Aorta (tissue), 5 donors: ENCODE measurements at regions not wholly inside any gene's neighbourhood (a gene's known extent, or its start where the extent isn't known, plus 50 kb on each side); places are given as distances from the start of the nearest gene placed in this dataset.

Source experiments
- ATAC-seq: fragments of 200-7000 bp; cut with Tn5 transposase; one replicate; pipeline ENCODE4 v1.9.1; 2022; ENCODE audit warnings: moderate library complexity; ENCODE audit not compliant: low FRiP score
- DNase-seq, 2 donors: peaks; one replicate each; pipeline ENCODE4 v3.0.0-alpha.2; 2020
- H3K27ac ChIP-seq, 2 donors: one replicate each; pipeline ENCODE4 v1.5.1; 2013; ENCODE audit warnings: low read length in 2 of 2, mild to moderate bottlenecking in 2 of 2, moderate library complexity in 2 of 2, control low read depth in 1 of 2, inconsistent platforms in 1 of 2, low read depth in 1 of 2
- H3K27me3 ChIP-seq, 2 donors: one replicate each; pipeline ENCODE4 v1.6.1; 2013; ENCODE audit warnings: control low read depth in 1 of 2, low read length in 1 of 2, mild to moderate bottlenecking in 1 of 2, moderate library complexity in 1 of 2; ENCODE audit not compliant: insufficient read depth in 2 of 2, control insufficient read depth in 1 of 2
- H3K36me3 ChIP-seq, 2 donors: one replicate each; pipeline ENCODE4 v1.6.1; 2013; ENCODE audit warnings: control low read depth in 1 of 2, low read length in 1 of 2, mild to moderate bottlenecking in 1 of 2; ENCODE audit not compliant: insufficient read depth in 2 of 2, control insufficient read depth in 1 of 2
- H3K4me1 ChIP-seq, 2 donors: one replicate each; pipeline ENCODE4 v1.6.1; 2013; ENCODE audit warnings: low read length in 2 of 2, control low read depth in 1 of 2, mild to moderate bottlenecking in 1 of 2, moderate library complexity in 1 of 2; ENCODE audit not compliant: insufficient read depth in 2 of 2, control insufficient read depth in 1 of 2
- H3K4me3 ChIP-seq, 2 donors: one replicate each; pipeline ENCODE4 v1.5.1; 2013; ENCODE audit warnings: low read length in 2 of 2, control low read depth in 1 of 2, mild to moderate bottlenecking in 1 of 2
- H3K9me3 ChIP-seq: one replicate; pipeline ENCODE4 v1.6.1; 2013; ENCODE audit warnings: mild to moderate bottlenecking, low read length; ENCODE audit not compliant: control insufficient read depth
- WGBS, 2 donors: extraction: QIAGEN DNeasy Blood & Tissue Kit; methylation state at CpG; one replicate each; pipeline ENCODE4 v1.1.7; 2013; 5-methylcytosine and 5-hydroxymethylcytosine counted together
- intact Hi-C, 2 donors: fragments of 100-400 bp; cut with DNase I; formaldehyde crosslinking; loops; one replicate each; pipeline versions ENCODE4 v1.14.2 to v1.15.0; 2022
- donor health status: healthy with polysubstance abuse.
- donor health status: Bipolar disorder and iron deficiency.
- donor health status: DM: no; HTN: no; CAD: no.
- donor health status: DM: no; HTN: no; CAD: no.
- donor health status: DM: yes; HTN: yes; CAD: no.

GRCh38 chr4:34709564-34709963, 1534.8 kb downstream of the ARAP2 start:
- intact Hi-C loops = no loop called here
- WGBS, 2 donors = 82 to 88% methylated on average over 1 of the region's 1 CpG
- Histone ChIP-seq H3K27ac (no peak overlapping the region), H3K36me3 (no peaks in the 10 kb centered on the region), H3K27me3 (no peaks in the 10 kb centered on the region), H3K9me3 (no peaks in the 10 kb centered on the region), H3K4me1 (no peaks in the 10 kb centered on the region), H3K4me3 (no peak overlapping the region)
- DNase-seq = no peak
- no peak for ATAC-seq

GRCh38 chr4:34718576-34719245, 1525.6 kb downstream of the ARAP2 start:
- intact Hi-C loops = no loop called here
- Histone ChIP-seq H3K4me1 (no peaks in the 10 kb centered on the region), H3K9me3 (no peaks in the 10 kb centered on the region), H3K27ac (no peak overlapping the region), H3K36me3 (no peaks in the 10 kb centered on the region), H3K27me3 (no peaks in the 10 kb centered on the region), H3K4me3 (no peak overlapping the region)
- no peak for ATAC-seq
- DNase-seq = no peak
- WGBS, 2 donors = 94 to 95% methylated on average over 5 of the region's 5 CpGs

GRCh38 chr4:34720571-34720970, 1523.7 kb downstream of the ARAP2 start:
- H3K4me3 ChIP-seq = no peak overlapping the region
- H3K27ac ChIP-seq = no peak overlapping the region
- DNase-seq (no peak), ATAC-seq (no peak)
- intact Hi-C loops = no loop called here
- no peaks in the 10 kb centered on the region for H3K4me1 ChIP-seq
- no peaks in the 10 kb centered on the region for H3K9me3 ChIP-seq
- no peaks in the 10 kb centered on the region for H3K36me3 ChIP-seq
- no peaks in the 10 kb centered on the region for H3K27me3 ChIP-seq
- WGBS, 2 donors = 3 to 12% methylated on average over 1 of the region's 1 CpG

- H3K27me3 ChIP-seq = no peaks in the 10 kb centered on the region
- DNase-seq (no peak), ATAC-seq (no peak)
- no peaks in the 10 kb centered on the region for H3K9me3 ChIP-seq
- no peaks in the 10 kb centered on the region for H3K4me1 ChIP-seq
- no peaks in the 10 kb centered on the region for H3K36me3 ChIP-seq
- intact Hi-C loops = no loop called here
- H3K4me3 ChIP-seq = no peak overlapping the region
- WGBS, 2 donors = 90 to 95% methylated on average over 1 of the region's 1 CpG
- no peak overlapping the region for H3K27ac ChIP-seq
Measured at GRCh38 chr4:34721835-34722234, 1522.5 kb downstream of the ARAP2 start.

DNA sequence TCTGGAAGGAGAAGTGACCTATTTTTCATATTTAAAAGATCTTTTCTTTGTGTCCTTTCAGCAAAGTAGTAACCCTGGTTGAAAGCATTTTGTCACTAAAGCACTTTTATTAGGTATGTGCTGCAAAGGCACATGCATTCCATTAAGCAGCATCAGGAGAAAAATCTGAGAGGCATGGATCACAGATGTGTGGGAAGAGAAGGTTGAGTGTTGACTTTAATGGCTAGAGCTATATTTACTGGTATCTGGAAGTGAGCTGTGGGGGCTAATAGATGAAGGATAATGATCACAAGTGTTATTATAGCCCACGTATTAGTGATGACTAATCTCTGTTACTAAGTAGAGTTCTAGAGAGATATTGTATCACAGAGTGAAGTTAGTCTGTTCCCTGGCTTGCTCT, 1520.7 kb downstream of the ARAP2 start:
- ATAC-seq = no peak
- no peaks in the 10 kb centered on the region for H3K27me3 ChIP-seq
- no peaks in the 10 kb centered on the region for H3K4me1 ChIP-seq
- DNase-seq = no peak
- intact Hi-C loops = no loop called here
- H3K9me3 ChIP-seq = no peaks in the 10 kb centered on the region
- H3K4me3 ChIP-seq = no peak overlapping the region
- 5 to 17% methylated on average over 1 of the region's 1 CpG for WGBS, 2 donors
- H3K36me3 ChIP-seq = no peaks in the 10 kb centered on the region
- no peak overlapping the region for H3K27ac ChIP-seq

- Histone ChIP-seq H3K27me3 (no peaks in the 10 kb centered on the region), H3K36me3 (no peaks in the 10 kb centered on the region), H3K9me3 (peaks cover 2% of the 10 kb centered on the region), H3K4me3 (no peak overlapping the region), H3K27ac (no peak overlapping the region), H3K4me1 (no peaks in the 10 kb centered on the region)
- WGBS, 2 donors = 16 to 33% methylated on average over 1 of the region's 1 CpG
- intact Hi-C loops = no loop called here
- no peak for DNase-seq
- no peak for ATAC-seq
Measured at GRCh38 chr4:34724491-34724890, 1519.8 kb downstream of the ARAP2 start.

DNA sequence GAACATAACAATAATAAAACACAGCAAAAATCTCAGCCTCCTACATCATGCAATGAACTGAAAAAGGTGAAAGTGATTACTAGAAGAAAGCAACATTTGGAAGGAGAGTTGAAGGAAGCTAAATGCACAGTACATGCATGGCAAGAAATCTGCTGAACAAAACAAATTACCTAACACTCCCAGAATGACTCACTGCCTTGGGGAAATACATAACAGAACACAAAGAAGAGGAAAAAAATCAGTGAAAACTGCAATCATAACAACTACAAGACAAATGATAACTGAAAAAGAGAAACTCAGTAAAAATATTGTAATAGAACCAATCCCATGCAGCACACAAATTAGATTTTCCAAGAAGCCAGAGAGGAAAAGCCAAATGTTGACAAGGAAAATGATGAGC, 1513.2 kb downstream of the ARAP2 start:
- Histone ChIP-seq H3K9me3 (peaks cover 2% of the 10 kb centered on the region), H3K36me3 (no peaks in the 10 kb centered on the region), H3K4me1 (no peaks in the 10 kb centered on the region), H3K27ac (no peak overlapping the region), H3K27me3 (no peaks in the 10 kb centered on the region), H3K4me3 (no peak overlapping the region)
- ATAC-seq (no peak), DNase-seq (no peak)
- intact Hi-C loops = no loop called here

DNA sequence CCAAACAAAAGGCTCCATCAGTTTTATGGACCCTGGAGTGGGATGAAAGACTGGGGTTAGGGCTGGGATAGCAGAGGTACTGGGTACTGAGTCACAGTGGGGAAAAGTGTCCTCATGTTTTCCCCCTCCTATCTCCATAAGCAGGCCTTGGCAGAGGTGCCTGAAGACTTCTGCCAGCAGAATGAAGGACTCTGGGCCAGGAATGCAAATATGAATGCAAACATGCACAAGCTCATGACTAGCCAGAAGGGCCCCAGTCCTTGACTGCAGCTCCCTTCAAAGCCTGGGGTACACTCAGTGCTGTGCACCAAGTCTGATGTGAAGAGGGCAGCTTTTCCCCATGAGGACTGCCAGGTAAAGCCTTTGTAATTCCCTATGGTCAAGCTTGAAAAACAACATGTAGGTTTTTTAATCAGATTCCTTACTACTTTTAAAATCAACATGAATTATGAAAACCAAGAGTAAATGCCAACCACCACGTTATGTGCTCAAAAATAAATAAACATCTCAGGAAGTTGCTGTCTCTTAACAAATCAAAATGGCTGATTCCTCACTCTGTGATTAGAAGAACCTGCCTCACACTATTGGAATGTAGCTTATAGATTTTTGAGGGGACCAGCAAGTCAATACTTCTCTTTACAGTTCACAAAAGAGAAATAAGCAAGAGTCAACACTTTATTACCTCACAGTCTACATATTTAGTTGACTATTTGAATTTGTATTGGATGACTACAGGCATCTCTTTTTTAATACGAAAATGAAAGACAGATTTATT, 1512.0 kb downstream of the ARAP2 start:
- H3K4me1 ChIP-seq = no peaks in the 10 kb centered on the region
- no peak overlapping the region for H3K27ac ChIP-seq
- peaks cover 2% of the 10 kb centered on the region for H3K9me3 ChIP-seq
- peak; percentile 19 for ATAC-seq
- H3K36me3 ChIP-seq = no peaks in the 10 kb centered on the region
- H3K4me3 ChIP-seq = no peak overlapping the region
- no peaks in the 10 kb centered on the region for H3K27me3 ChIP-seq
- intact Hi-C loops = no loop called here
- DNase-seq = no peak
- 27 to 32% methylated on average over 2 of the region's 2 CpGs for WGBS, 2 donors
